A549 (cell line): ENCODE measurements at regions not wholly inside any gene's neighbourhood (a gene's known extent, or its start where the extent isn't known, plus 50 kb on each side); places are given as distances from the start of the nearest gene placed in this dataset.

Experiments used
- ATAC-seq, 2 experiments: fragments of 200-7000 bp in 1 of 2; fragments of >200 bp in 1 of 2; cut with Nextera tagmentation in 1 of 2; cut with Tn5 transposase in 1 of 2; 3 replicates each; pipeline versions ENCODE4 v1.8.0 to v1.9.1; 2018 to 2020; ENCODE audit warnings: mild to moderate bottlenecking in 1 of 2, moderate library complexity in 1 of 2
- CTCF ChIA-PET: fragments of 300-600 bp; sonication (Branson Sonifier 250); formaldehyde crosslinking; extraction: SDS; loops from one replicate; lab custom pipeline; 2021; ENCODE audit warnings: antibody characterized with exemption, inconsistent platforms; lab: Yijun Ruan, JAX
- POLR2A ChIA-PET: fragments of 350-600 bp; formaldehyde crosslinking; extraction: SDS; loops from one replicate; lab custom pipeline; 2021; ENCODE audit warnings: antibody characterized with exemption, inconsistent platforms; lab: Yijun Ruan, JAX
- DNase-seq, 2 experiments: peaks; one replicate each; pipeline versions ENCODE4 v3.0.0 to v3.0.0-alpha.2; 2011 to 2016; ENCODE audit warnings: low read depth in 1 of 2, low spot score in 1 of 2
- FAIRE-seq: peaks from 2 replicates; lab custom pipeline; 2011; peaks lifted over from hg19 to GRCh38; lab: Jason Lieb, UNC
- H3K27ac ChIP-seq, 2 experiments: fragments of >200 bp; sonication (Bioruptor Twin); formaldehyde crosslinking; 3 replicates each; pipeline ENCODE4 v1.5.1; 2016 to 2017
- H3K4me1 ChIP-seq: fragments of >200 bp; sonication (Bioruptor Twin); formaldehyde crosslinking; 3 replicates; pipeline ENCODE4 v1.6.1; 2016
- H3K4me2 ChIP-seq: fragments of >200 bp; sonication (Bioruptor Twin); formaldehyde crosslinking; 3 replicates; pipeline ENCODE4 v1.6.1; 2016
- H3K4me3 ChIP-seq: fragments of >200 bp; sonication (Bioruptor Twin); formaldehyde crosslinking; 3 replicates; pipeline ENCODE4 v1.5.1; 2016
- H3K9me3 ChIP-seq: fragments of >200 bp; sonication (Bioruptor Twin); formaldehyde crosslinking; 3 replicates; pipeline ENCODE4 v1.6.1; 2016
- CEBPB ChIP-seq, 2 experiments: fragments of >200 bp in 1 of 2; sonication (Bioruptor Twin) in 1 of 2; formaldehyde crosslinking in 1 of 2; IDR thresholded peaks; 2 replicates each; pipeline ENCODE4 v1.6.1; 2012 to 2016
- CHD4 ChIP-seq: fragments of 200-600 bp; sonication (generic); IDR thresholded peaks from 2 replicates; pipeline ENCODE4 v1.6.1; 2016; ENCODE audit warnings: antibody characterized with exemption, mild to moderate bottlenecking, borderline replicate concordance
- EHMT2 ChIP-seq: fragments of 200-600 bp; sonication (generic); IDR thresholded peaks from 2 replicates; pipeline ENCODE4 v1.6.1; 2016; ENCODE audit warnings: antibody characterized with exemption, low read depth, mild to moderate bottlenecking, moderate library complexity
- EP300 ChIP-seq, 2 experiments: fragments of >200 bp; sonication (Bioruptor Twin); formaldehyde crosslinking; IDR thresholded peaks; 2 replicates in 1 of 2; 3 replicates in 1 of 2; pipeline ENCODE4 v1.6.1; 2016 to 2017
- FOSB ChIP-seq: fragments of 250-450 bp; sonication (Bioruptor Pico); IDR thresholded peaks from 2 replicates; pipeline ENCODE4 v1.5.0; 2020; ENCODE audit warnings: mild to moderate bottlenecking, moderate library complexity
- HEYL ChIP-seq: fragments of 250-450 bp; sonication (Bioruptor Pico); IDR thresholded peaks from 2 replicates; pipeline ENCODE4 v1.8.0; 2021; ENCODE audit warnings: mild to moderate bottlenecking, moderate library complexity
- HOXB5 ChIP-seq: fragments of 250-450 bp; sonication (Bioruptor Pico); IDR thresholded peaks from 2 replicates; pipeline ENCODE4 v1.5.0; 2020; ENCODE audit warnings: mild to moderate bottlenecking, moderate library complexity
- JUN ChIP-seq, 2 experiments: fragments of >200 bp; sonication (Bioruptor Twin); formaldehyde crosslinking; IDR thresholded peaks; 2 replicates in 1 of 2; 3 replicates in 1 of 2; pipeline ENCODE4 v1.6.1; 2016 to 2017
- KDM1A ChIP-seq: fragments of 200-600 bp; sonication (generic); IDR thresholded peaks from 2 replicates; pipeline ENCODE4 v1.6.1; 2016; ENCODE audit warnings: low read depth, mild to moderate bottlenecking
- MAFK ChIP-seq: fragments of 450-650 bp; IDR thresholded peaks from 2 replicates; pipeline ENCODE4 v1.6.1; 2014; ENCODE audit not compliant: partially characterized antibody
- MAZ ChIP-seq: fragments of 150-350 bp; IDR thresholded peaks from 2 replicates; pipeline ENCODE4 v1.6.1; 2014; ENCODE audit warnings: antibody characterized with exemption, low read depth, low read length, borderline replicate concordance
- NR3C1 ChIP-seq: fragments of >200 bp; sonication (Bioruptor Twin); formaldehyde crosslinking; IDR thresholded peaks from 3 replicates; pipeline ENCODE4 v1.6.1; 2017
- PHF8 ChIP-seq: fragments of 200-600 bp; sonication (generic); IDR thresholded peaks from 2 replicates; pipeline ENCODE4 v1.6.1; 2016; ENCODE audit warnings: low read depth, mild to moderate bottlenecking, antibody characterized with exemption, moderate library complexity, borderline replicate concordance
- RARB ChIP-seq: fragments of 250-450 bp; sonication (Bioruptor Pico); IDR thresholded peaks from 2 replicates; pipeline ENCODE4 v1.8.0; 2021; ENCODE audit warnings: mild to moderate bottlenecking, moderate library complexity
- RCOR1 ChIP-seq: fragments of 150-350 bp; IDR thresholded peaks from 2 replicates; pipeline ENCODE4 v1.6.1; 2014; ENCODE audit warnings: antibody characterized with exemption, low read length, low read depth
- RNF2 ChIP-seq: fragments of 200-600 bp; sonication (generic); IDR thresholded peaks from 2 replicates; pipeline ENCODE4 v1.6.1; 2016; ENCODE audit warnings: low read depth, mild to moderate bottlenecking, antibody characterized with exemption, moderate library complexity, borderline replicate concordance
- SREBF2 ChIP-seq: fragments of 450-650 bp; IDR thresholded peaks from 2 replicates; pipeline ENCODE4 v1.6.1; 2014; ENCODE audit warnings: mild to moderate bottlenecking, moderate library complexity
- ZNF302 ChIP-seq: fragments of 250-450 bp; sonication (Bioruptor Pico); IDR thresholded peaks from 2 replicates; pipeline ENCODE4 v1.9.0; 2021; ENCODE audit warnings: inconsistent platforms, mild to moderate bottlenecking, moderate library complexity
- ZSCAN20 ChIP-seq: fragments of 250-450 bp; sonication (Bioruptor Pico); IDR thresholded peaks from 2 replicates; pipeline ENCODE4 v1.8.0; 2022; ENCODE audit warnings: mild to moderate bottlenecking, moderate library complexity
- WGBS: methylation state at CpG from one replicate; pipeline ENCODE4 v1.1.6; 2017; ENCODE audit errors: missing lambda C conversion rate; 5-methylcytosine and 5-hydroxymethylcytosine counted together
- TF ChIP-seq, protein P1 (sequence below): fragments of >200 bp; sonication (Bioruptor Twin); formaldehyde crosslinking; IDR thresholded peaks from 3 replicates; pipeline ENCODE4 v1.5.1; 2016
- TF ChIP-seq, protein P2 (sequence below): fragments of >200 bp; sonication (Bioruptor Twin); formaldehyde crosslinking; IDR thresholded peaks from 3 replicates; pipeline ENCODE4 v1.6.1; 2016
- TF ChIP-seq, protein P3 (sequence below): fragments of 450-650 bp; IDR thresholded peaks from 2 replicates; pipeline ENCODE4 v1.6.1; 2014; ENCODE audit warnings: antibody characterized with exemption
- TF ChIP-seq, protein P4 (sequence below): fragments of 200-600 bp; sonication (generic); IDR thresholded peaks from 2 replicates; pipeline ENCODE4 v1.6.1; 2016; ENCODE audit warnings: antibody characterized with exemption, mild to moderate bottlenecking, moderate library complexity

DNA sequence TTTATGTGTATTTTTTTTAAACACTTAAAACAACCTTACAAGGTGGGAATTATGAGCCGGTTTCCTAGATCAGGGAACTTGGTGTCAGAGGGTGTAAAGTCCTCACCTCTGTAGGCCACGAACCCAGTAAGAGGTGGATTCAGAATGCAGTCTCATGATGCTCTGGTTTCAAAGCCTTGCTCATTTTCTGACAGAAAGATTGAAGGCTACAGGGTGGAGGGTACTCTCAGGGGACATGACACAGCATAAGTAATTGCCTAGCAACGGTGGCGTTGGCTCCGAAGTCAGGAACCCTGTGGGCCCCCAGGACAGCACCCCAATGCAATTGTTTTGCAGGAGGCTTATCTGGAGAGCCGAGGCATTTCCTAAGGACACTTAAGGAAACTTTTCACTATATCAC is 794.7 kb downstream of the EFNB2 start (continued):
- TF ChIP-seq, protein P1, sequence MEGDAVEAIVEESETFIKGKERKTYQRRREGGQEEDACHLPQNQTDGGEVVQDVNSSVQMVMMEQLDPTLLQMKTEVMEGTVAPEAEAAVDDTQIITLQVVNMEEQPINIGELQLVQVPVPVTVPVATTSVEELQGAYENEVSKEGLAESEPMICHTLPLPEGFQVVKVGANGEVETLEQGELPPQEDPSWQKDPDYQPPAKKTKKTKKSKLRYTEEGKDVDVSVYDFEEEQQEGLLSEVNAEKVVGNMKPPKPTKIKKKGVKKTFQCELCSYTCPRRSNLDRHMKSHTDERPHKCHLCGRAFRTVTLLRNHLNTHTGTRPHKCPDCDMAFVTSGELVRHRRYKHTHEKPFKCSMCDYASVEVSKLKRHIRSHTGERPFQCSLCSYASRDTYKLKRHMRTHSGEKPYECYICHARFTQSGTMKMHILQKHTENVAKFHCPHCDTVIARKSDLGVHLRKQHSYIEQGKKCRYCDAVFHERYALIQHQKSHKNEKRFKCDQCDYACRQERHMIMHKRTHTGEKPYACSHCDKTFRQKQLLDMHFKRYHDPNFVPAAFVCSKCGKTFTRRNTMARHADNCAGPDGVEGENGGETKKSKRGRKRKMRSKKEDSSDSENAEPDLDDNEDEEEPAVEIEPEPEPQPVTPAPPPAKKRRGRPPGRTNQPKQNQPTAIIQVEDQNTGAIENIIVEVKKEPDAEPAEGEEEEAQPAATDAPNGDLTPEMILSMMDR, result no peak
- TF ChIP-seq EP300 (IDR thresholded peaks at IDR 0.05) (no peak), HOXB5 (no peak), SREBF2 (no peak), RNF2 (no peak)
- TF ChIP-seq, all 56 proteins: peak for 0

DNA sequence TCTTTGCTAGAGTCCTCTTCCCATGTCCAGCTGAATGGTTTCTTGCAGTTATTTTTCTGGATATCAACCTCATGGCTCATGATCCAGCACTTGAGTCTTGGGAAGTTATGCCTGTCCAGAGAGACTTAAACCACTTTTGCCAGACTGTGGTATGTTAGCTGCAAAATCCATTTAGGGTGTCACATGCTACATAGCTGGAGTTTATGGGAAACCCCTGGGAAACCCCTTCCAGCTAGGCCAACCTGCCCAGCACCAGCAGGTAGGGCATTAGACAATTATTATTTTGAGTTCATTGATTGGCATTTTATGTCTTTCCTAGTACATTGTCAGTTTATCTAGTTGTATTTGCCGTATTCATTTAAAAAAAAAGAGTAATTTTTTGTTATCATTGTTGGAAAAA is 797.8 kb downstream of the EFNB2 start:
- 19% methylated on average over 1 of the region's 1 CpG for WGBS
- TF ChIP-seq, protein P2, sequence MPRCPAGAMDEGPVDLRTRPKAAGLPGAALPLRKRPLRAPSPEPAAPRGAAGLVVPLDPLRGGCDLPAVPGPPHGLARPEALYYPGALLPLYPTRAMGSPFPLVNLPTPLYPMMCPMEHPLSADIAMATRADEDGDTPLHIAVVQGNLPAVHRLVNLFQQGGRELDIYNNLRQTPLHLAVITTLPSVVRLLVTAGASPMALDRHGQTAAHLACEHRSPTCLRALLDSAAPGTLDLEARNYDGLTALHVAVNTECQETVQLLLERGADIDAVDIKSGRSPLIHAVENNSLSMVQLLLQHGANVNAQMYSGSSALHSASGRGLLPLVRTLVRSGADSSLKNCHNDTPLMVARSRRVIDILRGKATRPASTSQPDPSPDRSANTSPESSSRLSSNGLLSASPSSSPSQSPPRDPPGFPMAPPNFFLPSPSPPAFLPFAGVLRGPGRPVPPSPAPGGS, result no peak
- no peak for TF ChIP-seq ZSCAN20 (CRISPR knock-in tag)
- TF ChIP-seq, protein P3, sequence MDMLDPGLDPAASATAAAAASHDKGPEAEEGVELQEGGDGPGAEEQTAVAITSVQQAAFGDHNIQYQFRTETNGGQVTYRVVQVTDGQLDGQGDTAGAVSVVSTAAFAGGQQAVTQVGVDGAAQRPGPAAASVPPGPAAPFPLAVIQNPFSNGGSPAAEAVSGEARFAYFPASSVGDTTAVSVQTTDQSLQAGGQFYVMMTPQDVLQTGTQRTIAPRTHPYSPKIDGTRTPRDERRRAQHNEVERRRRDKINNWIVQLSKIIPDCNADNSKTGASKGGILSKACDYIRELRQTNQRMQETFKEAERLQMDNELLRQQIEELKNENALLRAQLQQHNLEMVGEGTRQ, result no peak
- no peak for TF ChIP-seq RARB (CRISPR knock-in tag)
- TF ChIP-seq CHD4, result no peak
- no peak for TF ChIP-seq FOSB (CRISPR knock-in tag)
- no peak for TF ChIP-seq MAFK
- TF ChIP-seq ZNF302 (CRISPR knock-in tag), result no peak
- no peak for TF ChIP-seq NR3C1
- TF ChIP-seq EP300 (IDR thresholded peaks at IDR 0.05), result no peak
- TF ChIP-seq PHF8, result no peak
- TF ChIP-seq CEBPB (IDR thresholded peaks at IDR 0.05), result no peak
- TF ChIP-seq RCOR1, result no peak
- TF ChIP-seq HEYL (CRISPR knock-in tag), result no peak
- TF ChIP-seq JUN (IDR thresholded peaks at IDR 0.05), result no peak
- TF ChIP-seq MAZ, result no peak
- TF ChIP-seq, protein P4, sequence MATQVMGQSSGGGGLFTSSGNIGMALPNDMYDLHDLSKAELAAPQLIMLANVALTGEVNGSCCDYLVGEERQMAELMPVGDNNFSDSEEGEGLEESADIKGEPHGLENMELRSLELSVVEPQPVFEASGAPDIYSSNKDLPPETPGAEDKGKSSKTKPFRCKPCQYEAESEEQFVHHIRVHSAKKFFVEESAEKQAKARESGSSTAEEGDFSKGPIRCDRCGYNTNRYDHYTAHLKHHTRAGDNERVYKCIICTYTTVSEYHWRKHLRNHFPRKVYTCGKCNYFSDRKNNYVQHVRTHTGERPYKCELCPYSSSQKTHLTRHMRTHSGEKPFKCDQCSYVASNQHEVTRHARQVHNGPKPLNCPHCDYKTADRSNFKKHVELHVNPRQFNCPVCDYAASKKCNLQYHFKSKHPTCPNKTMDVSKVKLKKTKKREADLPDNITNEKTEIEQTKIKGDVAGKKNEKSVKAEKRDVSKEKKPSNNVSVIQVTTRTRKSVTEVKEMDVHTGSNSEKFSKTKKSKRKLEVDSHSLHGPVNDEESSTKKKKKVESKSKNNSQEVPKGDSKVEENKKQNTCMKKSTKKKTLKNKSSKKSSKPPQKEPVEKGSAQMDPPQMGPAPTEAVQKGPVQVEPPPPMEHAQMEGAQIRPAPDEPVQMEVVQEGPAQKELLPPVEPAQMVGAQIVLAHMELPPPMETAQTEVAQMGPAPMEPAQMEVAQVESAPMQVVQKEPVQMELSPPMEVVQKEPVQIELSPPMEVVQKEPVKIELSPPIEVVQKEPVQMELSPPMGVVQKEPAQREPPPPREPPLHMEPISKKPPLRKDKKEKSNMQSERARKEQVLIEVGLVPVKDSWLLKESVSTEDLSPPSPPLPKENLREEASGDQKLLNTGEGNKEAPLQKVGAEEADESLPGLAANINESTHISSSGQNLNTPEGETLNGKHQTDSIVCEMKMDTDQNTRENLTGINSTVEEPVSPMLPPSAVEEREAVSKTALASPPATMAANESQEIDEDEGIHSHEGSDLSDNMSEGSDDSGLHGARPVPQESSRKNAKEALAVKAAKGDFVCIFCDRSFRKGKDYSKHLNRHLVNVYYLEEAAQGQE, result no peak
- TF ChIP-seq KDM1A, result no peak
- no peak for TF ChIP-seq EHMT2
- TF ChIP-seq, all 56 proteins: peak for 0
- H3K9me3 ChIP-seq, result no peaks in the 10 kb centered on the region
- no peak for DNase-seq
- ChIA-PET CTCF (no interaction called here), POLR2A (no interaction called here)
- no peak overlapping the region for H3K4me2 ChIP-seq
- ATAC-seq, result no peak
- no peak overlapping the region for H3K27ac ChIP-seq
- no peaks in the 10 kb centered on the region for H3K4me1 ChIP-seq
- FAIRE-seq, result no peak
- H3K4me3 ChIP-seq, result no peak overlapping the region
